ENCODE measurements at regions not wholly inside any gene's neighbourhood (a gene's known extent, or its start where the extent isn't known, plus 50 kb on each side); places are given as distances from the start of the nearest gene placed in this dataset.

DNA sequence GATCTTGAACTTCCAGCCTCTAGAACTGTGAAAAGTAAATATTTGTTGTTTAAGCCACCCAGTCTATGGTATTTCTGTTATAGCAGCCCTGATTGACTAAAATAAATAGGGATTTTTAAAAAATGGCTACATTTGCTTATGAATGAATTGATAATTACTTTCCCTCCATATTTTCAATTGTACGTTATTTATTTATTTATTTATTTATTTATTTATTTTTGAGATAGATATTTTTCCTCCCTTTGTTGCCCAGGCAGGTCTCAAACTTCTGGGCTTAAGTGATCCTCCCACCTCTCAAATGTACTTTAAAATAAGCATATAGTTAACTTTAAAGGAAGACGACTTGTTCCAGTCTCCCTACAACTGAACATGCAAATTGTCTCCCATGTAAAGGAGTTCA, 76.0 kb upstream of the HMGA2 start:
- no peaks in the 10 kb centered on the region for H3K4me1 ChIP-seq (ENCODE audit: control insufficient read depth, low read depth, low read length)
- no peak overlapping the region for H3K9ac ChIP-seq (ENCODE audit: low read length)
- H3K27me3 ChIP-seq (ENCODE audit: control insufficient read depth, insufficient read depth, low read length), result peaks cover 5% of the 10 kb centered on the region
- no peak overlapping the region for H3K27ac ChIP-seq (ENCODE audit: low read length)
- no peak overlapping the region for H3K4me3 ChIP-seq (ENCODE audit: low read length)
- H3K36me3 ChIP-seq (ENCODE audit: control insufficient read depth, low read depth, low read length), result no peaks in the 10 kb centered on the region
- no peaks in the 10 kb centered on the region for H3K9me3 ChIP-seq (ENCODE audit: control insufficient read depth, low read depth, low read length)

DNA sequence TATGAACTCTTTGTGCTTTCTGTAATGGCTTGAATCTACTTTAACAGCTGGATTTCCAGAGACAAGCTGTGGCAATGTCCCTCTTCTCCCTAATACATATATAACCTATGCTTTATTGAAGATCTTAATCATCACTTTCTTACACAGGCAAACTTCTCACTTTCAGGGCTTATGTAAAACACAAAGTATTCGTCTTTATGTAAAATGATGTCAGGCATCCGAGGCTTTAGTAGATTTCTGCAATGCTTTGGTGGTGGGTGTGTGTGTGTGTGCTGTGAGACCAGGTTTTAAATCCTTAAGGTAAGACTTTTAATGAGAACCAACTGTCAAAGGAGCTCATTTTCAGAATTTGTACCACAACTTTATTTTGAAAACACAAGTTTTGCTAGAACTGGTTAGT, 70.0 kb upstream of the HMGA2 start:
- Histone ChIP-seq H3K9me3 (ENCODE audit: control insufficient read depth, low read depth, low read length) (no peaks in the 10 kb centered on the region), H3K27me3 (ENCODE audit: control insufficient read depth, insufficient read depth, low read length) (no peaks in the 10 kb centered on the region), H3K4me1 (ENCODE audit: control insufficient read depth, low read depth, low read length) (peaks cover 18% of the 10 kb centered on the region), H3K9ac (ENCODE audit: low read length) (no peak overlapping the region), H3K27ac (ENCODE audit: low read length) (no peak overlapping the region), H3K4me3 (ENCODE audit: low read length) (no peak overlapping the region), H3K36me3 (ENCODE audit: control insufficient read depth, low read depth, low read length) (no peaks in the 10 kb centered on the region)

DNA sequence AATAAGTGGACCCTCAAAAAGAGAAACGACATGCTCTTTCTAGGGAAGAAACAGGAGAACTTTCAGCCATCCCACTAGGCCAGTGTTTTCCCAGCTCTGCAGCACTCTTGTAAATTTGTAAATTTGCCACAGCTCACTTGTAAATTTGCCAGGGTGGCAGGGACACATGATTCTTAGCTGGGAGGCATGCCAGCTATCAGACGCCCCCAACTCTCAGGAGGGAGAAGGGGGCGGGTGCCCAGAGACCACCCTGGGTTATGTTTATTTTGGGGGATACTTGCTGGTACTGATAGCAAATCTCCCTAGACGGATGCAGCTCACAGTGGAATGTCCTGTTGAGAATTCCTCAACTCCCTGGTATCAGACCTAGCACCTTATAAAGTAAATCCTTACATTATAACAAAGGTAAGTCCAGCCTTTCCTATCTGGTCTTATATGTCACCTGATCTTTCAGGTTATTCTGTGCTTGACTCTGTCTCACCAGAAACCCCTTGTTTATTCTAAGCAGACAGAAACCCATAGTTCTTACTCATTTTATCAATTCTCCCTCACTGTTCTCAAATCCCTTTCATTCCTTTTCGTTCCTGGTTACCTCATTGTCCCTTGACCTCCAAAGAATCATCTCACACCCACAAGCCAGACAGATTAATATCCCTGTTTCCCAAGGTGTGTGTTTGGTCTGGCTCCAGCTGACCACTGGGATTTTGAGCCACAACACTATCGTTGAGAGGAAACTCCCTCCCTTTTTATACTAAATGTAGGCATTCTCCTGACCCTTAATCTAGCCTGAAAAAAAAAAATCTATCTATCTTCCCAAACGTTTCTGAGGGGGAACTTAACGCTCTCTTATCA, 69.3 kb upstream of the HMGA2 start:
- no peaks in the 10 kb centered on the region for H3K36me3 ChIP-seq (ENCODE audit: control insufficient read depth, low read depth, low read length)
- no peaks in the 10 kb centered on the region for H3K9me3 ChIP-seq (ENCODE audit: control insufficient read depth, low read depth, low read length)
- H3K4me1 ChIP-seq (ENCODE audit: control insufficient read depth, low read depth, low read length), result peaks cover 18% of the 10 kb centered on the region
- no peaks in the 10 kb centered on the region for H3K27me3 ChIP-seq (ENCODE audit: control insufficient read depth, insufficient read depth, low read length)
- H3K9ac ChIP-seq (ENCODE audit: low read length), result no peak overlapping the region
- no peak overlapping the region for H3K4me3 ChIP-seq (ENCODE audit: low read length)
- no peak overlapping the region for H3K27ac ChIP-seq (ENCODE audit: low read length)

DNA sequence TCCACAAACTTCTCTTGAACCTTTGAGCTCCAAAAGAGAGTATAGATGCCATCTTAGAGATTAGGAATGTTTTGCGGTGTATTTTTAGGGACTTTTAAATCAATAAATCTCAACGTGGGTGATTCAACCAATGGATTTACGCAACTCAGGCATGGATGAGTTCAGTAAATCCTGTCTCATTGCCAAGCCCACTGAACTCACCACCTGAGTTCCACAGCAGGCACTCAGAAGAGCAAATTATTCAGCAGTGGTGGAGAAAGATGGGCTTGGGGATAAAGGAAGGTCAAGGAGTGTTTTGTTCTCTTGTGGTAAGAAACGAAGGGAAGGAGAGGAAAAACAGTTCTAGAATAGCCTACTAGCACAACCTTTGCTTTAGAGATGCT, 68.7 kb upstream of the HMGA2 start:
- H3K27ac ChIP-seq (ENCODE audit: low read length), result no peak overlapping the region
- H3K9ac ChIP-seq (ENCODE audit: low read length), result no peak overlapping the region
- peaks cover 18% of the 10 kb centered on the region for H3K4me1 ChIP-seq (ENCODE audit: control insufficient read depth, low read depth, low read length)
- H3K4me3 ChIP-seq (ENCODE audit: low read length), result no peak overlapping the region
- H3K9me3 ChIP-seq (ENCODE audit: control insufficient read depth, low read depth, low read length), result no peaks in the 10 kb centered on the region
- no peaks in the 10 kb centered on the region for H3K27me3 ChIP-seq (ENCODE audit: control insufficient read depth, insufficient read depth, low read length)
- no peaks in the 10 kb centered on the region for H3K36me3 ChIP-seq (ENCODE audit: control insufficient read depth, low read depth, low read length)

DNA sequence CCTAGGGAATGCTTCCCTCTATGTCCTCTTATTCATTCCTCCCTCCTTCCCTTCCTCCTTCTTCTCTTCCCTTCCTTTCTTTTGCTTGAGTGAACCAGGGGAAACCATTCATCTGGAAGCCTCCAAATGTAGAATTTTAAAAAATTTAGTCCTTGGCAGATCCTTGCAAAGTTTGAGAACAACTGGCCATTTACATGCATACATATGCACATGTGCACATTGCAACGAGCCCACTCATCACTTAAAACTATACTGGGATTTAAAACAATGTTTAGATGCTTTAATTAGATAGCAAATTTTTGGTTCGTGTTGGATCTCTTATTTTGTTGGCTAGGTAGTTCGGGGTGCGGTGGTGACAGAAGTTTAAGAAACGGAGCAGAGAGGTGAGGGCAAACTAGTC, 68.0 kb upstream of the HMGA2 start:
- Histone ChIP-seq H3K9me3 (ENCODE audit: control insufficient read depth, low read depth, low read length) (no peaks in the 10 kb centered on the region), H3K4me1 (ENCODE audit: control insufficient read depth, low read depth, low read length) (peaks cover 23% of the 10 kb centered on the region), H3K4me3 (ENCODE audit: low read length) (no peak overlapping the region), H3K27ac (ENCODE audit: low read length) (no peak overlapping the region), H3K36me3 (ENCODE audit: control insufficient read depth, low read depth, low read length) (no peaks in the 10 kb centered on the region), H3K27me3 (ENCODE audit: control insufficient read depth, insufficient read depth, low read length) (no peaks in the 10 kb centered on the region), H3K9ac (ENCODE audit: low read length) (no peak overlapping the region)

DNA sequence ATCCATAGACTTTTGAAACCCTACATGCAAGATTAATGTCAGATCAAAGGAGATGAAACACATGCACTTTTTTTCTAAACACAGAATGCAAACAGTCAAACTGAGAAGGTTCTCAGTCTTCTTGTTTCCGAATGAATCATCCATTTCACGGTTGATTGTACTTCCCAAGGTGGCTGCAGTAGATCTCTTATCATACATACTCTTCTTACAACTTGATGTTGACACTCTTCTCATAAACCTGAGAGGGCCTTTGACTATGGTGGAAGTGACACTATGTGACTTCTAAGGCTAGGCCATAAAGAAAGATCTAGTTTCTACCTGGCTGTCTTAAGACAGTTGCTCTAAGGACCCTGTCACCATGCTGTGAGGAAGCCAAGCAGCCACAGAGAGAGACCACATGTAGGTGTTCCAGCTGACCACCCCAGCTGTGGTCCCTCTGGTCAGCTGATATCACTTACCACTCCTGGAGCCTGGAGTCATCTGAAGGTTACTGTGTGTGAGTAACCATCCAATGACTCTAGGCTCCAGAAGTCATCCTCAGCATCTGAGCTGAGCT, 67.2 kb upstream of the HMGA2 start:
- H3K4me1 ChIP-seq (ENCODE audit: control insufficient read depth, low read depth, low read length), result peaks cover 28% of the 10 kb centered on the region
- H3K9me3 ChIP-seq (ENCODE audit: control insufficient read depth, low read depth, low read length), result no peaks in the 10 kb centered on the region
- no peaks in the 10 kb centered on the region for H3K36me3 ChIP-seq (ENCODE audit: control insufficient read depth, low read depth, low read length)
- no peak overlapping the region for H3K4me3 ChIP-seq (ENCODE audit: low read length)
- H3K27ac ChIP-seq (ENCODE audit: low read length), result no peak overlapping the region
- H3K27me3 ChIP-seq (ENCODE audit: control insufficient read depth, insufficient read depth, low read length), result no peaks in the 10 kb centered on the region
- no peak overlapping the region for H3K9ac ChIP-seq (ENCODE audit: low read length)

DNA sequence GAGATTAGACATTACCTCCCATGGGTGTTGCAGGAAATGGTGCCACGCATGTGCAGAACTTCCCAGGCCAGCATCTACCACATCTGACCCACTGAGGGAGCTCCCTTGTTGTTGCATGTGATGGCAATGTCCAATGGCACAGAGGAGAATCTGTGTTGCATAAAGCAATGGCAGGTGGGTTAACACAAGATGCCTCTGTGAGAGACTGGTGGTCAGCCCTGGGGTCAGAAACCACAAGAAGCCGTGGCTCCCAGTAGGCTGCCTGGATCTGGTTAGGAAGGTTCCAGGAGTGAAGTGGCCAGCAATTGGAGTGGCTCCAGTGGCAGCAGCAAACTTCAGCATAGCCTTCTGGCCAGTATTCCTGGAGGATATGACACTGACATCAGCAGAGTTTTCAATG, 65.9 kb upstream of the HMGA2 start:
- Histone ChIP-seq H3K4me1 (ENCODE audit: control insufficient read depth, low read depth, low read length) (peaks cover 28% of the 10 kb centered on the region), H3K27ac (ENCODE audit: low read length) (no peak overlapping the region), H3K4me3 (ENCODE audit: low read length) (no peak overlapping the region), H3K9me3 (ENCODE audit: control insufficient read depth, low read depth, low read length) (no peaks in the 10 kb centered on the region), H3K36me3 (ENCODE audit: control insufficient read depth, low read depth, low read length) (no peaks in the 10 kb centered on the region), H3K27me3 (ENCODE audit: control insufficient read depth, insufficient read depth, low read length) (no peaks in the 10 kb centered on the region), H3K9ac (ENCODE audit: low read length) (no peak overlapping the region)

DNA sequence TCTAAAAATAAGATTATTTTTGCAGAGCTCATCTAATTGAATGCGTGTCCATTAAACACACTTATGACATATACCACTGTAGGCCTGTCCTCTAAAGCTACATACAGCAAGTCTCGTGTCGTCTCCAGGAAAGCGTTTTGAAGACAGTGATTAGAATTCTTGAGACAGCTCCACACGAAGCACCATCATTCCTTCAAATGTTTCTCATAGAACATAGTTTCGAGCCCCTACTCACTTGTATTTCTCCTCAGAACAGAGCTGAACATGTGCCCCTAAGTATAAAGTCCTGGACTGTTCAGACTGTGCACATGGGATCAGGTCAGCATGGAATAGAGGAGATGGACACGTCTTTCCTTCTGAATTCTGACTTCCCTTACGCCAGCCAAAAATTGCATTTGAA, 64.5 kb upstream of the HMGA2 start:
- Histone ChIP-seq H3K27me3 (ENCODE audit: control insufficient read depth, insufficient read depth, low read length) (no peaks in the 10 kb centered on the region), H3K9me3 (ENCODE audit: control insufficient read depth, low read depth, low read length) (no peaks in the 10 kb centered on the region), H3K27ac (ENCODE audit: low read length) (no peak overlapping the region), H3K4me3 (ENCODE audit: low read length) (no peak overlapping the region), H3K9ac (ENCODE audit: low read length) (no peak overlapping the region), H3K4me1 (ENCODE audit: control insufficient read depth, low read depth, low read length) (peaks cover 18% of the 10 kb centered on the region), H3K36me3 (ENCODE audit: control insufficient read depth, low read depth, low read length) (no peaks in the 10 kb centered on the region)

DNA sequence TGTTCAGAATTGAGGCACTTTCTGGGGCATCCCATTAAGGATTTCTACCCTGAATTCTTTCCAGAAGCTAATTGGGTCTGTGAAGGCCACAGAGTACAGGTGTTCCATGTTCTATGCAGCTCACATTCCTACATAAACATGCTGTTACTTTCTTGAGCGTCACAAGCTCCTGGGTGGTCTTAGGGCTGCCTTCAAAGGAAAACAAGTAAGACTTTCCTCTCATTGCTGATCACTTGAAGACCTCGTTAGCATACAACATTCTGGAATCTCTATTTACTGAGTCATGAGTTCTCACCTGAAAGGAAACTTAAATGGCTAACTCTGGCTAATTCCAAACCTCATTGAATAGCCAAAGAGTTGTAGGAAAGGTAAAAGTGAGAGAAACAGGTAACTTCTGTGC, 63.0 kb upstream of the HMGA2 start:
- Histone ChIP-seq H3K36me3 (ENCODE audit: control insufficient read depth, low read depth, low read length) (no peaks in the 10 kb centered on the region), H3K4me1 (ENCODE audit: control insufficient read depth, low read depth, low read length) (peaks cover 10% of the 10 kb centered on the region), H3K9me3 (ENCODE audit: control insufficient read depth, low read depth, low read length) (no peaks in the 10 kb centered on the region), H3K4me3 (ENCODE audit: low read length) (no peak overlapping the region), H3K27ac (ENCODE audit: low read length) (no peak overlapping the region), H3K9ac (ENCODE audit: low read length) (no peak overlapping the region), H3K27me3 (ENCODE audit: control insufficient read depth, insufficient read depth, low read length) (no peaks in the 10 kb centered on the region)

DNA sequence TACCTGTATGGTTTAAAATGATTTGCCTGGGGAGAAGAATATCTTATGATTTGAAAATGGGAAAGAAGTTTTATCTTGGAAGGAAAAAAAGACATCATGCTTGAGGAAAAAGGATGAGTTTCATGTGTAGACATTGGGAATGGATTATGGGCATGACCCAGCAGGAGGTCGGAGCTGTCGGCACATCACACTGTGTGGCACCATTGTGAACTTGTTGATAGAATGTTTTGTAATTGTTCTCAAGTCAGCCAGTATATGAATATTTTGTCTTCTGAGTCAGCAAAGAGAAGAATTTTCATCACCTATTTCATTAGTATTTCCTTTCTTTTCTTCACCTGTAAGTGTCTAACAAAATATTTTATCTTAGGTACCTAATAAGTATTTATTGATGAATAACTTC, 60.0 kb upstream of the HMGA2 start:
- Histone ChIP-seq H3K27me3 (ENCODE audit: control insufficient read depth, insufficient read depth, low read length) (no peaks in the 10 kb centered on the region), H3K9ac (ENCODE audit: low read length) (no peak overlapping the region), H3K4me3 (ENCODE audit: low read length) (no peak overlapping the region), H3K9me3 (ENCODE audit: control insufficient read depth, low read depth, low read length) (no peaks in the 10 kb centered on the region), H3K27ac (ENCODE audit: low read length) (no peak overlapping the region), H3K4me1 (ENCODE audit: control insufficient read depth, low read depth, low read length) (peaks cover 10% of the 10 kb centered on the region), H3K36me3 (ENCODE audit: control insufficient read depth, low read depth, low read length) (no peaks in the 10 kb centered on the region)

DNA sequence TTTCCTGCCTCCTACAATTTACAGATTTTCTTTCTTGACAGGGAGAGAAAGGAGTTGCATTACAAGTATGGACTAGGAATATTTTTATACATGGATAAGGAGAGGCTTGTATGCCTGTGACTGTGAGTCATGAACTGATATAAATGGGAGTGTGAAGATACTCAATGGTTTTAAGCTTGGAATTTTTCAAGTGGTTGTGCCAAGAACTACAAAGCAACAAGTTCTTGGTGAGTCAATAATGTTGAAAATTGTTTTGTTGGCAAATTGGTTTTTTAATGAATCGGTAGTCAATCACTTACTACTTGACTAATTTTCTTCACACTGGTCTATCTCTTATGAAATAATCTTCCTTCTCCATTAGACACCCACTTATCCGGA, 58.9 kb upstream of the HMGA2 start:
- Histone ChIP-seq H3K27ac (ENCODE audit: low read length) (no peak overlapping the region), H3K36me3 (ENCODE audit: control insufficient read depth, low read depth, low read length) (no peaks in the 10 kb centered on the region), H3K4me1 (ENCODE audit: control insufficient read depth, low read depth, low read length) (peaks cover 10% of the 10 kb centered on the region), H3K27me3 (ENCODE audit: control insufficient read depth, insufficient read depth, low read length) (no peaks in the 10 kb centered on the region), H3K9me3 (ENCODE audit: control insufficient read depth, low read depth, low read length) (no peaks in the 10 kb centered on the region), H3K4me3 (ENCODE audit: low read length) (no peak overlapping the region), H3K9ac (ENCODE audit: low read length) (no peak overlapping the region)

DNA sequence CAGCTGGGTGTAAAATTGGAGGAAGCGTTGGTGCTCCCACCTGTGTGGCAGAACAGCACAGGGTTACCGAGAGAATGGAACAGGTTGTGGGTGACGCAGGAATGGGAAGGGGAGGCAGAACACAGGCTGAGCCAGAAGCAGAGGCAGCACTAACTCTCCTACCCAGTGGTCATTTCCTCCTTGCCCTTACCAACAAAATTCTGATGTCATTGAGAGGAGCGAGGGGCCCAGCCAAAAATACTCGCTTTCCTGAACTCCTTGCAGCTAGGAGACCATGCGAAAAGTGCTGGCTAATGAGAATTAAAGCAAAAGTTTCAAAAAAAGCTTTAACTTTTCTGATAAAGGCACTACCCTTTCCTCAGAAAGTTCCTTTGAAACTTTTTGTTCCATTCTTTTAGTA, 54.4 kb upstream of the HMGA2 start:
- Histone ChIP-seq H3K27me3 (ENCODE audit: control insufficient read depth, insufficient read depth, low read length) (no peaks in the 10 kb centered on the region), H3K27ac (ENCODE audit: low read length) (no peak overlapping the region), H3K4me3 (ENCODE audit: low read length) (no peak overlapping the region), H3K4me1 (ENCODE audit: control insufficient read depth, low read depth, low read length) (no peaks in the 10 kb centered on the region), H3K9ac (ENCODE audit: low read length) (no peak overlapping the region), H3K9me3 (ENCODE audit: control insufficient read depth, low read depth, low read length) (no peaks in the 10 kb centered on the region), H3K36me3 (ENCODE audit: control insufficient read depth, low read depth, low read length) (no peaks in the 10 kb centered on the region)
